Brain microvascular endothelial cell (primary cell): ENCODE measurements at regions not wholly inside any gene's neighbourhood (a gene's known extent, or its start where the extent isn't known, plus 50 kb on each side); places are given as distances from the start of the nearest gene placed in this dataset.
A peak's percentile ranks its signal among the peaks of the same experiment; 100 is the strongest.

Source experiments
- DNase-seq: peaks from one replicate; pipeline ENCODE4 v3.0.0-alpha.2; 2020
- H3K27ac ChIP-seq: fragments of 250-450 bp; sonication (Bioruptor Pico); 2 replicates; pipeline ENCODE4 v1.5.1; 2020; ENCODE audit warnings: mild to moderate bottlenecking, moderate library complexity
- H3K27me3 ChIP-seq: fragments of 250-450 bp; sonication (Bioruptor Pico); replicated peaks from 2 replicates; pipeline ENCODE4 v1.5.1; 2020; ENCODE audit warnings: mild to moderate bottlenecking
- H3K36me3 ChIP-seq: fragments of 250-450 bp; sonication (Bioruptor Pico); replicated peaks from 2 replicates; pipeline ENCODE4 v1.5.1; 2020; ENCODE audit warnings: mild to moderate bottlenecking
- H3K4me3 ChIP-seq: 2 replicates; pipeline ENCODE4 v1.5.1; 2011; ENCODE audit warnings: low read depth, mild to moderate bottlenecking, control low read depth, low read length, moderate library complexity
- in situ Hi-C: cut with HindIII; loops from 2 replicates; pipeline ENCODE4 v1.10.0; 2017; ENCODE audit warnings: low sequenced_read_pairs, low pct_ligation_motif_present
- TF ChIP-seq, protein P1 (sequence below): IDR thresholded peaks from 2 replicates; pipeline ENCODE4 v1.5.1; 2011; ENCODE audit warnings: low read depth, mild to moderate bottlenecking, moderate library complexity, low read length, control low read depth, inconsistent platforms; ENCODE audit errors: missing control alignments

- Histone ChIP-seq H3K4me3 (no peak overlapping the region), H3K36me3 (no peaks in the 10 kb centered on the region), H3K27me3 (no peaks in the 10 kb centered on the region), H3K27ac (no peak overlapping the region)
- TF ChIP-seq, protein P1, sequence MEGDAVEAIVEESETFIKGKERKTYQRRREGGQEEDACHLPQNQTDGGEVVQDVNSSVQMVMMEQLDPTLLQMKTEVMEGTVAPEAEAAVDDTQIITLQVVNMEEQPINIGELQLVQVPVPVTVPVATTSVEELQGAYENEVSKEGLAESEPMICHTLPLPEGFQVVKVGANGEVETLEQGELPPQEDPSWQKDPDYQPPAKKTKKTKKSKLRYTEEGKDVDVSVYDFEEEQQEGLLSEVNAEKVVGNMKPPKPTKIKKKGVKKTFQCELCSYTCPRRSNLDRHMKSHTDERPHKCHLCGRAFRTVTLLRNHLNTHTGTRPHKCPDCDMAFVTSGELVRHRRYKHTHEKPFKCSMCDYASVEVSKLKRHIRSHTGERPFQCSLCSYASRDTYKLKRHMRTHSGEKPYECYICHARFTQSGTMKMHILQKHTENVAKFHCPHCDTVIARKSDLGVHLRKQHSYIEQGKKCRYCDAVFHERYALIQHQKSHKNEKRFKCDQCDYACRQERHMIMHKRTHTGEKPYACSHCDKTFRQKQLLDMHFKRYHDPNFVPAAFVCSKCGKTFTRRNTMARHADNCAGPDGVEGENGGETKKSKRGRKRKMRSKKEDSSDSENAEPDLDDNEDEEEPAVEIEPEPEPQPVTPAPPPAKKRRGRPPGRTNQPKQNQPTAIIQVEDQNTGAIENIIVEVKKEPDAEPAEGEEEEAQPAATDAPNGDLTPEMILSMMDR, result no peak
- DNase-seq, result no peak
- in situ Hi-C loops, result no loop called here
Measured at GRCh38 chr2:53259395-53260009, 508.1 kb upstream of the CHAC2 start.

DNA sequence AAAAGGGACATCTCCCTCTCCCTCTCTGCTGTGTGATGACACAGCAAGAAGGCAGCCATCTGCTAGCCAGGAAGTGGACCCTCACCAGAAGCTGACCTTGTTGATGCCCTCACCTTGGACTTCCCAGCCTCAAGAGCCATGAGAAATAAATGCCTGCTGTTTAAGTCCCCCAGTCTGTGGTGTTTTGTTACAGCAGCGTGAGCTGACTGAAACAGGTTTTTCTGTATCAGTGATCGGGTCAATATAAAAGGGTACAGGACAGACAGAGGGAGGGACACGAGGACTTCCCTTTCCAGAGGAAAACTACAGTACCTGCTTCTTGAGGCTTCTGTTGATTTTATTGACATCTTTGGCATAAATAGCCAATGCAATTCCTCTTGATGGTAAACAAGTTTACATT lies 510.3 kb upstream of the CHAC2 start:
- no peaks in the 10 kb centered on the region for H3K36me3 ChIP-seq
- TF ChIP-seq, protein P1, result no peak
- no peak overlapping the region for H3K27ac ChIP-seq
- H3K27me3 ChIP-seq, result no peaks in the 10 kb centered on the region
- H3K4me3 ChIP-seq, result no peak overlapping the region
- in situ Hi-C loops, result no loop called here
- no peak for DNase-seq

DNA sequence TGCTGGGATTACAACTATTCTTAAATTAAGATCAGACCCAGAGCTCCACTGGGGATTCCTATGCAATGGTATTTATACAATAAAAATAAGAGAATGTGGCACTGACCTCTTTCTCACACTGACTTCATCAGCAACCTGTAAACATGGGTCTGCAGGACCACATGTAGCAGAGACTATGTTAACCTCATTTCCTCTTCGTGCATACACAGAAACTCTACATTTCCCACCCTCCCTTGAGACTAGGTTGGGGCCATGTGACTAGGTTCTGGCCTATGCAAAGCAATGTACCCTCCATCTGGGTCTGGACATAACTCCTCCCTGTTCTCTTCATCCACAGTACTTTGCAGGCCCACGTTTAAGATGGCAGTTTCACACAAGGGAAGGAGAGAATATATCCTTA lies 514.4 kb upstream of the CHAC2 start:
- in situ Hi-C loops, result no loop called here
- TF ChIP-seq, protein P1, result no peak
- Histone ChIP-seq H3K27ac (no peak overlapping the region), H3K27me3 (no peaks in the 10 kb centered on the region), H3K4me3 (no peak overlapping the region), H3K36me3 (no peaks in the 10 kb centered on the region)
- no peak for DNase-seq

- peak; percentile 16 for DNase-seq
- Histone ChIP-seq H3K36me3 (no peaks in the 10 kb centered on the region), H3K4me3 (no peak overlapping the region), H3K27me3 (no peaks in the 10 kb centered on the region), H3K27ac (no peak overlapping the region)
- in situ Hi-C loops, result no loop called here
- TF ChIP-seq, protein P1, result no peak
Measured at GRCh38 chr2:53252115-53252514, 515.5 kb upstream of the CHAC2 start.

DNA sequence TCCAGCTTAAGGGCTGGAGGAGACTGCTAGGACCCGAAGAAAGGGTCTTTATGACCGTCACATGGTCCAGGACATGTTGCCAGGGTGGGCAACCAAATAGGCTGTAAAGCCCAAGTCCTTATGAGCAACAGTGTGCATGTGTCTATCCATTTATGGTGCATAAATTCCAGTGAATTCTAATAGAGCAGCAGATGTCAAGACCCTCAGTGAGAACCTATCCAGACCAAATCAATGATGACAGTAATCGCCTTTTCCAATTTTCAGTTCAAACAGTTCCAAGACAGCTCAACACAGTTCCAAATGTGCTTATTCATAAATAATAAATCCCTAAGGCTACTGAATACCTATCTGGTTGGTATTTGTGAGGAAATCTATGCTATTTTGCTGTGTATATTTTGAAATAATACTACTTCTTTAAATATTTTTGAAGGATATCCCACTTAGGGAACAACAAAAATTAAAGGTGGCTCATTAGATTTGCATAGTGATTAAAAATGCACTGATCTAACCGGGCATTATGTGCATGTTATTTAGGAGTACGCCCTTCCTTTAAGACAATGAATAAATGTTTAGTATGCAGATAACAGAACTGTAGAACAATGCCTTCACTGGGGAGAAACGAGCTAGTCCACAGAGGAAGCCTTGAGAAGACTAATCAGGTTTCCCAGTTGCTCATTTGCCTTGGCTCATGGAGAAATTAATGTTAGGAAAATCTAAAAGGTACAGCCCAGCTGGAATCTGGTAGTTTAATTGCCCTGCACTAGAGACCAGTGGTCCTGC lies 519.5 kb upstream of the CHAC2 start:
- no peaks in the 10 kb centered on the region for H3K27me3 ChIP-seq
- no peak overlapping the region for H3K27ac ChIP-seq
- TF ChIP-seq, protein P1, result no peak
- DNase-seq, result no peak
- in situ Hi-C loops, result no loop called here
- no peaks in the 10 kb centered on the region for H3K36me3 ChIP-seq
- no peak overlapping the region for H3K4me3 ChIP-seq
